Activated naive CD4-positive, alpha-beta T cell treated with anti-CD3 and anti-CD28 coated beads, Interleukin-2, amount 50 U/mL, for 16 hours (primary cell): ENCODE measurements at regions not wholly inside any gene's neighbourhood (a gene's known extent, or its start where the extent isn't known, plus 50 kb on each side); places are given as distances from the start of the nearest gene placed in this dataset.
A peak's percentile ranks its signal among the peaks of the same experiment; 100 is the strongest.
"Not testable (repeated sequence)": the region's sequence is repeated elsewhere in the genome, so short reads cannot be mapped to it uniquely, and the experiment has no call there.

Experiments used
- DNase-seq: peaks from one replicate; pipeline ENCODE4 v3.0.0-alpha.2; 2020

DNA sequence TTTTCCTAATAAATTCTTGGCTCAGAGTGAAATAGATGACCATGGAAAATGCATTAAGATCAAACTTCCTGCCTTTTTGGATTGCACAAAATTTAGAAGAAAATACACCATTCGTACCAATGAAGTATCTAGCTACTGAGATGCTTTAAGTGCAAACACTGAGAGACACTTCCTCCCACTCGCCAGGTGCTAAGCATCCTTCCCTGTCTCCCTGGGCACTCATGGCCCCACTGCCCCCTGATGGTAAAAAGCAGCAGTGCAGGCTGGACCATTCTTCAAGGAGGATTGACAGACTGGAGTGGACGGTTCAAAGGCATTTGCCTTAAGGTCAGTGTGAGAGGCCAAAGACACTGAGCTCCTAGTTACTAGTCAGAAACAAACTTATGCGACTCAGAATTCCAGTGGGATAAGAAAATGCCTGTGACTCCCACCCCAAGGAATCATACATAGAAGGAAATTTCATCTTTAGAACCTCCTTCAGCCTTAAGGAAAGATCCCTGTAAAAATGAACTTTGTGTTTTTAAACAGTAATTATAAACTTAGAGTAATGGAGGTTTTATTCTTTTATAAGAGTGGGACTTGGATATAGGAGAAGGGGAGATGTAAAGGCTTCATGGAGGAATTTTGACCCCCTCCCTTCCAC is 86.0 kb upstream of the SLC30A5 start:
- peak; percentile 71 for DNase-seq

DNA sequence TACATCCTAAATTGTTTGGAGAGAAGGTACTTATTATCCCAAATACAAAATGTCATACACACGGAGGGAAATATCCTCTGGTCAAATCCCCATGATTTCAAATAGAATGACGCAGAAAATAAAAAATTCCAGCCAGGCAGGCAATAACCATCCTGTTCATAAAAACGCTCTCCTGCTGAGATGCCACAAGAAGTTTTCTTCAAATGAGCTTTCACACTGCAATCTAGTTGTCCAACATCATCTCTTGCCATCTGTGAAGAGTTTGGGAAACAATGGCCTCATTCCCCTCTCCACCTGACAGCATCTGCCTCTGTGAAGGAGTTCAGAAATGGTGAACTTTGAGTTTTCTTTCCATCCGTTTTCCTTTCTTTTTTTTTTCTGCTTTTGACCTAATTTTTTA is 83.3 kb upstream of the SLC30A5 start:
- DNase-seq: no peak

DNA sequence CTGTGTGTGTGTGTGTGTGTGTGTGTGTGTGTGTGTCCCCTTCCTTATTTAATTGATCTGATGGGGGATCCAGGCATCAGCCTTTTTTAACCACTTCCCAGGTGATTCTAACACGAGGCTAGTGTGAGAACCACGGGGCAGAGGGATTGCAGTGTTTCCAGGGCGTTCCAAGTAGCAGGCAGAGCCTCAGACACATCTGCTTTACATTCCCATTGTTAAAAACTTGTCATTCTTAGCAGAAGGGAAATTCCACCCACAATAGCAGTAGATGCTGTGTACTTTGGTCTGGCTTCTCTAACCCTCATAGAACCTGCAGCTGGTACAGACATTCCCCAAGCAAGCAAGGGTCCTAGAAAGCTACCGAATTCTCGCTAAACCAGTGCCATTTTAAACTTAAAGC is 81.9 kb upstream of the SLC30A5 start:
- no peak for DNase-seq

DNA sequence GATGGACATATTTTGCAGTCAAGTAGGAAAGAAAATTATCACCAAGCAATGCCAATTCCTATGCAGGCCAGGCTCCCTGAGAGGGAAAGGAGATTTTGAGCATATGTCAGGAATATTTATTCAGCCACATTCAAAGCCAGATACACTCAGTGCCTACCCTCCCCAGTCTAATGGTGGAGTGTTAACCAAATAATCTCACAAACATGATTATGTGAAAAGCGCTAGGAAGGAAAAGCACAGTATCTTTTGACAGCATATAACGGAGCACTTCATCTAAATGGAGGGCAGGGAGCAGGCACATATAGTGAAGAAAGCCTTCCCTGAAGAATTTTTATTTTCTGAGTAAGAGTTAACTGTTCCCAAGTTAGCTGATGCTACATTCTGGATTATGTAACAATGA is 80.3 kb upstream of the SLC30A5 start:
- DNase-seq: no peak

DNA sequence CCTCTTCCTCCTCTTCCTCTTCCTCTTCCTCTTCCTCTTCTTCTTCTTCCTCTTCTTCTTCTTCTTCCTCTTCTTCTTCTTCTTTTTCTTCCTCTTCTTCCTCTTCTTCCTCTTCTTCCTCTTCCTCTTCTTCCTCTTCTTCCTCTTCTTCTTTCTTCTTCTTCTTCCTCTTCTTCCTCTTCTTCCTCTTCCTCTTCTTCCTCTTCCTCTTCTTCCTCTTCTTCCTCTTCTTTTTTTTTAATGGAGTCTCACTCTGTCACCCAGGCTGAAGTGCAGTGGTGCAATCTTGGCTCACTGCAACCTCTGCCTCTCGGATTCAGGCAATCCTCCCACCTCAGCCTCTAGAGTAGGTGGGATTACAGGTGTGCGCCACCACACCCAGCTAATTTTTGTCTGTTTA is 79.8 kb upstream of the SLC30A5 start:
- DNase-seq: not testable (repeated sequence)

DNA sequence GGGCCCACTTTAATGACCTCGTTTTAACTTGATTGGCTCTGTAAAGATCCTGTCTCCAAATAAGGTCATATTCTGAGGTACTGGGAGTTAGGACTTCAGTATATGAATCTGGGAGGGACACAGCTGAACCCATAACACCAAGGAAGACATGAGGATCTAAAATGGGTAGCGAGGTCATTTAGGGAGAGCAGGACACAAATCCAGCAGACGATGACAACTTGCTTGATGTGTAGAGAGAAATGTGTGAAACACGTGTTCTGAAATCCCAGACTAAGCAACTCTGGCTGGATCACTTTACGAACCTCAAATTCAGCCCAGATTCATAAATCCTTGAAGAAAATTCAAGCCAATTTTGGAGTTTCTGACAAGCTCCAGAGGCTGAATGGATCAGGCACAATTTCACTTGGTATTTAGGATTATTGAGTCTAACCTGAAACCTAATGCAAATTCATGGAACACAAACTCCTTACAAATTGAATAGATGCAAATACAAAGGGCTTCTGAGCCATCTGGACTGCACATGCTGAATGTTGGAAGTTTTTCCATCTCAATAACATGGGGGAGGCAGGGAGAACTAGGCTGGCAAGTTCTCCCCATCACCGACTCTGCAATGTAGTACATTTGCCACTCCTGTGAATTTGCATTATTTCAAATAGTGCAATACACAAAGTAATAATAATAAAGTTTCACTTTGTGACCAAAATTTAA is 74.0 kb upstream of the SLC30A5 start:
- DNase-seq: no peak

DNA sequence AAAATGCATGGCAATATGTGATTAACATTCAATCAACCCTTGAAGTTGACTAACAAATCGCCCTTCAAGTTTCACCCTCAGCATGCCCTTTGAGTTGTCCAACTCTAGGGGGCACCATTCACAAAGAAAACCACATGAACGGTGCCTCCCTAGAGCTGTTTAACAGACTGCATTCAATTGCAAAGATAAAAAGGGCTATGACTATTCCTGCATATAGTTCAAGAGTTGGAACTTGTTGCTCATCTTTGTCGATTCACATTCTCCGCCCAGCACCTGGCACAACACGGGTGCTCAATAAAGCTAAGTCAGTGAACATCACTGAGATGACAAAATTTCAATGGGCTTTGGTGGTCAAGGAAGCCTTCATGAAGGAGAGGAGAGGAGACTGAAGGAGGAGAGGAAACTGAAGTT is 69.6 kb upstream of the SLC30A5 start:
- DNase-seq: no peak

DNA sequence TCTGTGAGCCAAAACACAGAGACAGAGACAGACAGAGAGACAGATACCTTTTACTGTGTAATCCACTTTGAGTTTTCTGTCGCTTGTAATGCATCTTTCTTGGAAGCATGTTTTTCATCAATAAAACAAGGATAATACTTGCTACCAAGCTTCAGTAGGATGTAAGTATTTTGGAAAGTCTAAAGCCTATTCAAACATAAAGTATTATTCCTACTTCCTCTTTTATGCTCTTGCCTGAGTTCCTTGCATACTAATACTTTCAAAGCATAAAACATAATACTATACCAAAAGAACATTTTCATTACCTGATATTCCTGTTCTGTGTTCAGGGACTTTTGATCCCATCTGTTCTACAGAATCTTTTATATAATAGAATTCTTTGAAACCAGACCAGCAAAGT is 64.5 kb upstream of the SLC30A5 start:
- no peak for DNase-seq

DNA sequence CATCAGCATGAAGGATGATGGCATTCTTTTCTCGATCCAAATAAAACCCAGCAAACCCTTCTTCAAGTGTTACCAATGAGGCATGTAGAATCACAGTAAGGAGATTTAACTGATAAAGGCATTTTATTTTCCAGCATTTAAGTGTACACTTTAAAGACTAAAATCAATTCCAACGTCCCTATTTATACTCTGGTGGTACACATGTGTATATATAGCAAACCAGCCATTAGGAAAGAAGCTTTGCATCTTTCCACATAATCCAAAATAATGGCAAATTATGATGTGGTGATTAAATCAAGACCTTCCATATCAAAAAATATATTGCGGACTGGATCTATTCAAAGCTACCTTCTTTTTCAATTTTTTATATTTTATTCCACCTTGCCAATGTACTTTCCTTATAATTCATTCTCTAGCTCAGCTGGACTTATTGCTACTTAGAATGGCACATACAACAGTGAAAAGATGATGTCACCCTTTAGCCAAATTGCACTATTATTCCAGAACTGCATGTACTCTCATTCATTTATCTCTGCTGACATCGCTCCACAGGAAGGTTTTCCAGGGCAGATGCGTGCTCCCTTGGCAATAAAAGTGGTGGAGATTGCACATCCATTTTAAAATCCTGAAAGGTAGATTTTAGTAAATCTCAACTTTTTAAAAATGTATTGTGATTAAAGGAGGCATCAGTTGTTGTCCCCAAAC is 63.3 kb upstream of the SLC30A5 start:
- DNase-seq: no peak

DNA sequence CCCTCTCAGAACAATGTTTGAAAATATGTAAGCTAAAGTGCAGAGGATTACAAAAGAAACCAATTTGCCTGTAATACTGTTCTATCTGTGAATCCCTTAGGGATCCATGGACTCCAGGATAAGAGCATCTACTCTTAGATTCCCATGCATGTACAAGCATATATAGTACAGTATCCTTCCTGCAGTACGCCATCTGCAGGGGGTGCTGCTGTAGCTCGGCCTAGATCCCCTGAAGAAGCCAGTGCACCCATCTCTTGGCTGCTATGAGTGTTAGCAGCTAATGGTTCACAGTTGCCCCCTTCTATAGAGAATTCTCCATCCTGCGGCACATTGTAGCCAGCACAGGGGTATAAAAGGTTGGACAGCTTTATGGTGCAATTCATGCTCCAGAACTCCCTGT is 61.8 kb upstream of the SLC30A5 start:
- DNase-seq: no peak

DNA sequence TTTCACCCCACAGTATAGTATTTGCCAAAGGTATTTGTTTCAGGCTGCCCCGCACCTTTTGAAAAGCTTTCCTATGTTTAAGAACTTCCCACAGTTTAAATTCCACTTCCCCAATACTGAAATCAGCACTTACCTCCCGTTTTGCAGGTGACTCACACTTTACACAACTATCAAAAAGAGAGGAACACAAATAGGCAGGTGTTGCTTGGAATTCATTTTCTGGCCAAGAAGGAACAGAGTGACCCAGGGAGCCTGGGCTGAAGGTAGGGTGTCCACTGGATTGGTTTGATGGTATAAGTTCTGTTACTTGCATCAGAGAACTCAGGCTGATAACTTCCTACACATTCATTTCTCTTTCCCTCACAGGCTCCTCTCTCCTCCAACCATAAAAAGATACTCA is 60.1 kb upstream of the SLC30A5 start:
- DNase-seq: no peak

DNA sequence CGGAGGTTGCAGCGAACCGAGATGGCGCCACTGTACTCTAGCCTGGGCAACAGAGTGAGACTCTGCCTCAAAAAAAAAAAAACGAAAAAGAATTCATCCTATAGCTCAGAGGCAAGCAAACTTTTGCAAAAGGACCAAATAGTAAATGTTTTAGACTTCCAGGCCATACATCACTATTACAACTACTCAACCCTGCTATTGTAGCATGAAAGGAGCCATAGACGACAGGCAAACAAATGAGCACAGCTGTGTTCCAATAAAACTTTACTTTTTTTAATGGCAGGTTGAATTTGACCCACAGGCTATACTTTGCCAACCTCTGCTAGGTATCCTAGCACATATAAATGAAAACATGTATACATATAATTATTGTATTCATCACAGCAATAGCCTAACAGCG is 58.9 kb upstream of the SLC30A5 start:
- no peak for DNase-seq

DNA sequence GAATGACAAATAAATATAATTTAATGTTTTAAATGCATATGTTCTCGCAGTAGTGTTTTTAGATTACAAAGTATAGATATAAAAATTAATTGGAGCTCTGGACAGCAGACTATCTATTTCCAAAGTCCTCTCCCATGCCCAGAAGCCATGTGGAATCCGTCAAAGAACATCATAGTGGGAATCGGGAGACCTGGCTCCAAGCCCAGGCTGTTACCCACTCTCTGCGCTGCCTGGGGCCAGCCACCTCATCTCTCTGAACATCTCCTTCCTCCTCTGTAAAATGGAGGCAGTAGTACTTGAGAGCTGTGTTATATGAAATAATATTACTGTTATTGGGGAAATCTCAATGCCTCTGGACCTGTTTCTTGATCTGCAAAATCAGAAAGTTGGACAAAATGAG is 58.1 kb upstream of the SLC30A5 start:
- no peak for DNase-seq

DNA sequence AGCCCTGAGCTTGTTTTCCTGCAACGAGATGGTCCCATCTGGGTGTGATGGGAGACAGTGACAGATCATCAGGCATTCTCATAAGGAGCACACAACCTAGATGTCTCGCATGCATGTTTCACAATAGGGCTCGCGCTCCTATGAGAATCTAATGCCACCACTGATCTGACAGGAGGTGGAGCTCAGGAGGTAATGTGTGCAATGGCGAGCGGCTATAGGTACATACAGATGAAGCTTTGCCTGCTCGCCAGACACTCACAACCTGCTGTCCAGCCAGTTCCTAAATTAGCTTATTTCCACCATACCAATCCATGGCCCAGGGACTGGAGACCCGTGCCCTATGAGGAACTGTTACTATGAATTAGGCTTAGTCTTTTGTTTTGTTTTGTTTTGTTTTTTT is 55.3 kb upstream of the SLC30A5 start:
- DNase-seq: no peak

DNA sequence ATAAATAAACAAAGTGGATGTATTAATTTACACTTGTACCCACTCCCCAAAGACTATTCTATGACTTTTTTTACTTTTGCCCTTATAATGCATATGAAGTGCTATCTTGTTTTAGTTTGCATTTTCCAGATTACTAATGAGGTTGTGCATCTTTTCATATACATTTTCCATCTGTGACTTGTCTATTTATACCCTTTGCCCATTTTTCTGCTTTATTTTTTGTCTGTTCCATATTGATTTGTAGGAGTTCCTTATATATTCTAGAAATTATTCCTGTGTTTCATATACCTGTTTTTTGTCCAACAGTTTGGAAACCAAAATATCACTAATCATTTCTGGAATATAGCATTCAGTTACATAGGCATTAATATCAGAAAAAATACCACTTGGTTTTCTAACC is 54.0 kb upstream of the SLC30A5 start:
- no peak for DNase-seq

DNA sequence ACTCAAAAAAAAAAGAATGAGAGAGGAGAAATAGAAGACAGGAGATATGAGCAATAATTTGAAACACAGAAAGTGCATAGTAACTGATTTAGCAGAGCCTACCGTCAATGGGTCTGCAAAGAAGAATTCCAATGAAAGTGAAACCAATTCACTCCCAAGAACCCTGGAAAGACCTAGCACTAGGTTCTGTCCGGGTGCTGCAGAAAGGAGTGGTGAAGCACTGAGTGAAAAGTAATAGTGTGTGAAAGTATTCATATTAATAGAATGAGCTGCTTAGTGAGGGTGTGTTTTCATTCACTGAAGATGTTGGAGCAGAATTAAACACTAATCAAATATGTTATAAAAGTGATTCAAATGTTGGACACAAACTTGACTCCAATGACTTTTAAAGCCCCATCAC is 51.3 kb upstream of the SLC30A5 start:
- no peak for DNase-seq

DNA sequence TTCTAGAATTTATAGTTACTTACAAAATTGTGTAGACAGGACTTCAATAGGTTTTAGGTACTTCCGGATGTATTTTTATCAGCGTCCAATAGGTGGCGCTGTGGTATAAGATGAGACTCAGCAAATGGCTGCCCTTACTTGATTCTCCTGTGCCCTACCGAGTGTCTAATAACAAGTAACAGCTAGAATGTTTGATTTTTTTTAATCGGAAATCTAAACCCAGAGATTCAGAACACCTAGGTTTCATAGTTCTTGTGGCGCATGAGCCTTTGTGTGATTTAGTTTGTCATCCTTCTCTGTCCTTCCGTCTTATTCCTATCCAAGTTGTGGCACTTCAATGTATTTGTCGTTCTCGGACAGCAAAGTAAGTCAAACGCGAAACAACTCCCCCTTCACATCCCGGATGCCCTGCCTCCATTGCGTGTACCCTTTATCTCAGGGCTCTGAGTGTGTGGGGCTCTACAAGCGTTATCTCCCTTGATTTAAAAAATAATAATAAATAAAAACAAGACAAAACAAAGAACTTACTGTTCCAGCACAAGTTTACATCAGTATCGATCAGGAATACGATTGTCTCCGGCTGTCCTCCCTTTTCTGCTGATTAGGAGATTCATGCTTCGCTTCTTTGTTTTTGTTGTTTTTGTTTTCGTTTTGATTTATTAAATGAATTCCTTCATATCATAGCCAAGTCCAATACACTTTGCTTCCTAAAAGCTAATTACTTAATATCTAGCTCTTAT is 50.7 kb upstream of the SLC30A5 start:
- DNase-seq: peak; percentile 69

DNA sequence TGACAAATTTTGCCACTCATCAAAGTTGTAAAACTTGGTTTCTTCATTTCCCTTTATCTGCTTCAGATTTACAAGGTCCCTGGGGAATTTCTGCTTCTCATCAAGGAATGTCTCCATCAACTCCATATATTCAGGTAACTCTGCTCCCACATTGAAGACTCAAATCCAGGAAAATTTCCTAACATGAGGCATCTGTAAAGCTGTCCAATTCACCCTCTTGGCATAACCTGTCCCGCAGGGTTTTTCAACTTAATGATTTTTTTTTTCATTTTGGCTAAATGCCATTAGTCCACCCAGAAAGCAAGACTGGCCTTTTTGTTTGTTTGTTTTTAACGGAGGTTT is 50.2 kb upstream of the SLC30A5 start:
- no peak for DNase-seq
